Natural killer cell (primary cell): ENCODE measurements at regions not wholly inside any gene's neighbourhood (a gene's known extent, or its start where the extent isn't known, plus 50 kb on each side); places are given as distances from the start of the nearest gene placed in this dataset.

Source experiments
- ATAC-seq, 3 donors: fragments of 150-1000 bp in 2 of 3; fragments of 200-7000 bp in 1 of 3; cut with Tn5 transposase; 1 replicate in 1 of 3; 2 replicates in 2 of 3; pipeline ENCODE4 v1.10.0; 2021; ENCODE audit warnings: mild to moderate bottlenecking in 2 of 3, moderate library complexity in 2 of 3
- DNase-seq, 2 donors: peaks; one replicate each; pipeline versions ENCODE4 v3.0.0 to v3.0.0-alpha.2; 2013 to 2021; ENCODE audit warnings: mixed read lengths in 1 of 2
- H3K27ac ChIP-seq: one replicate; pipeline ENCODE4 v1.5.1; 2013; ENCODE audit warnings: mild to moderate bottlenecking, low read length
- H3K27me3 ChIP-seq: one replicate; pipeline ENCODE4 v1.6.1; 2013; ENCODE audit warnings: low read length; ENCODE audit not compliant: control insufficient read depth, insufficient read depth
- H3K36me3 ChIP-seq: one replicate; pipeline ENCODE4 v1.6.1; 2013; ENCODE audit warnings: low read length; ENCODE audit not compliant: control insufficient read depth, insufficient read depth
- H3K4me1 ChIP-seq: one replicate; pipeline ENCODE4 v1.6.1; 2013; ENCODE audit warnings: low read length; ENCODE audit not compliant: control insufficient read depth, insufficient read depth
- H3K4me3 ChIP-seq: one replicate; pipeline ENCODE4 v1.5.1; 2013; ENCODE audit warnings: low read length
- H3K9me3 ChIP-seq: one replicate; pipeline ENCODE4 v1.6.1; 2013; ENCODE audit warnings: low read length; ENCODE audit not compliant: control insufficient read depth, insufficient read depth
- H3K27ac Mint-ChIP-seq, 2 donors: one replicate each; pipeline ENCODE4 v1.8.0; 2022; ENCODE audit warnings: mild to moderate bottlenecking in 2 of 2, mixed read lengths in 2 of 2, moderate library complexity in 1 of 2
- H3K27me3 Mint-ChIP-seq, 2 donors: one replicate each; pipeline ENCODE4 v1.8.0; 2022; ENCODE audit warnings: low read depth in 2 of 2, mixed read lengths in 2 of 2
- H3K36me3 Mint-ChIP-seq: one replicate; pipeline ENCODE4 v1.8.0; 2022; ENCODE audit warnings: mixed read lengths
- H3K4me1 Mint-ChIP-seq, 2 donors: one replicate each; pipeline ENCODE4 v1.8.0; 2022; ENCODE audit warnings: mixed read lengths in 2 of 2
- H3K4me3 Mint-ChIP-seq: one replicate; pipeline ENCODE4 v1.8.0; 2022; ENCODE audit warnings: mild to moderate bottlenecking, moderate library complexity, mixed read lengths
- H3K9me3 Mint-ChIP-seq, 2 donors: one replicate each; pipeline ENCODE4 v1.8.0; 2022; ENCODE audit warnings: mixed read lengths in 2 of 2
- CTCF ChIP-seq: fragments of 200-600 bp; IDR thresholded peaks from one replicate; pipeline ENCODE4 v1.8.0; 2022; ENCODE audit warnings: antibody characterized with exemption
- WGBS: methylation state at CpG from one replicate; pipeline ENCODE4 v1.1.7; 2013; ENCODE audit warnings: missing lambda C conversion rate; ENCODE audit not compliant: insufficient coverage; 5-methylcytosine and 5-hydroxymethylcytosine counted together
- intact Hi-C: fragments of 100-400 bp; cut with micrococcal nuclease; formaldehyde crosslinking; loops from one replicate; pipeline ENCODE4 v1.14.2; 2022

- WGBS = 77% methylated on average over 5 of the region's 5 CpGs
- H3K4me1 ChIP-seq = no peaks in the 10 kb centered on the region
- Mint-ChIP-seq H3K4me3 (no peak overlapping the region), H3K27me3 (no peaks in the 10 kb centered on the region), H3K4me1 (no peaks in the 10 kb centered on the region), H3K27ac (no peak overlapping the region), H3K9me3 (peaks cover 13 to 17% of the 10 kb centered on the region in 2 donors), H3K36me3 (peaks cover 6% of the 10 kb centered on the region)
- no peaks in the 10 kb centered on the region for H3K27me3 ChIP-seq
- intact Hi-C loops = no loop called here
- no peak for DNase-seq
- TF ChIP-seq CTCF = no peak
- no peak overlapping the region for H3K4me3 ChIP-seq
- no peak overlapping the region for H3K27ac ChIP-seq
- H3K9me3 ChIP-seq = no peaks in the 10 kb centered on the region
- no peaks in the 10 kb centered on the region for H3K36me3 ChIP-seq
- ATAC-seq = no peak
Observed at GRCh38 chr10:85524001-85524666, 842.5 kb downstream of the GRID1 start.

- Histone ChIP-seq H3K27me3 (no peaks in the 10 kb centered on the region), H3K36me3 (no peaks in the 10 kb centered on the region), H3K4me1 (no peaks in the 10 kb centered on the region), H3K9me3 (no peaks in the 10 kb centered on the region), H3K27ac (no peak overlapping the region), H3K4me3 (no peak overlapping the region)
- peaks cover 6% of the 10 kb centered on the region for H3K36me3 Mint-ChIP-seq
- H3K4me1 Mint-ChIP-seq = no peaks in the 10 kb centered on the region
- no peaks in the 10 kb centered on the region for H3K27me3 Mint-ChIP-seq
- TF ChIP-seq CTCF = no peak
- peaks cover 12 to 13% of the 10 kb centered on the region in 2 donors for H3K9me3 Mint-ChIP-seq
- H3K27ac Mint-ChIP-seq = no peak overlapping the region
- 54% methylated on average over 3 of the region's 3 CpGs for WGBS
- no peak for ATAC-seq
- DNase-seq = no peak
- H3K4me3 Mint-ChIP-seq = no peak overlapping the region
- intact Hi-C loops = no loop called here
Observed at GRCh38 chr10:85527616-85528317, 838.8 kb downstream of the GRID1 start.

GRCh38 chr10:85528318-85528652 lies 838.3 kb downstream of the GRID1 start:
- Mint-ChIP-seq H3K4me3 (no peak overlapping the region), H3K9me3 (peaks cover 12 to 13% of the 10 kb centered on the region in 2 donors), H3K27ac (no peak overlapping the region), H3K36me3 (peaks cover 6% of the 10 kb centered on the region), H3K27me3 (no peaks in the 10 kb centered on the region), H3K4me1 (no peaks in the 10 kb centered on the region)
- DNase-seq (no peak), ATAC-seq (no peak)
- Histone ChIP-seq H3K4me1 (no peaks in the 10 kb centered on the region), H3K27me3 (no peaks in the 10 kb centered on the region), H3K9me3 (no peaks in the 10 kb centered on the region), H3K36me3 (no peaks in the 10 kb centered on the region), H3K27ac (no peak overlapping the region), H3K4me3 (no peak overlapping the region)
- intact Hi-C loops = no loop called here
- TF ChIP-seq CTCF = no peak

GRCh38 chr10:85531706-85532105 lies 834.9 kb downstream of the GRID1 start:
- Mint-ChIP-seq H3K4me1 (no peaks in the 10 kb centered on the region), H3K9me3 (peaks cover 10 to 11% of the 10 kb centered on the region in 2 donors), H3K27ac (no peak overlapping the region), H3K4me3 (no peak overlapping the region), H3K36me3 (peaks cover 6% of the 10 kb centered on the region), H3K27me3 (no peaks in the 10 kb centered on the region)
- DNase-seq (no peak), ATAC-seq (no peak)
- Histone ChIP-seq H3K4me1 (no peaks in the 10 kb centered on the region), H3K4me3 (no peak overlapping the region), H3K36me3 (no peaks in the 10 kb centered on the region), H3K9me3 (no peaks in the 10 kb centered on the region), H3K27me3 (no peaks in the 10 kb centered on the region), H3K27ac (no peak overlapping the region)
- intact Hi-C loops = no loop called here
- WGBS = 73% methylated on average over 1 of the region's 3 CpGs
- TF ChIP-seq CTCF = no peak
